ENCODE measurements at regions not wholly inside any gene's neighbourhood (a gene's known extent, or its start where the extent isn't known, plus 50 kb on each side); places are given as distances from the start of the nearest gene placed in this dataset.

- no peak for TF ChIP-seq CTCF (IDR thresholded peaks at IDR 0.05; ENCODE audit: insufficient read depth, low read depth, low read length)
- TF ChIP-seq EZH2 (IDR thresholded peaks at IDR 0.05; ENCODE audit: insufficient read depth, low read length) = no peak
Measured at GRCh38 chr4:177574446-177574845, 132.2 kb upstream of the AGA start.
